ENCODE measurements at regions not wholly inside any gene's neighbourhood (a gene's known extent, or its start where the extent isn't known, plus 50 kb on each side); places are given as distances from the start of the nearest gene placed in this dataset.
A peak's percentile ranks its signal among the peaks of the same experiment; 100 is the strongest.

GRCh38 chr9:117547904-117548303, 133.0 kb upstream of the ASTN2 start:
- no peak for DNase-seq

GRCh38 chr9:117546894-117547678, 132.2 kb upstream of the ASTN2 start:
- DNase-seq: peak; percentile 6

- DNase-seq: no peak
Measured at GRCh38 chr9:117545846-117546245, 131.0 kb upstream of the ASTN2 start.

GRCh38 chr9:117543089-117543488, 128.2 kb upstream of the ASTN2 start:
- no peak for DNase-seq

DNA sequence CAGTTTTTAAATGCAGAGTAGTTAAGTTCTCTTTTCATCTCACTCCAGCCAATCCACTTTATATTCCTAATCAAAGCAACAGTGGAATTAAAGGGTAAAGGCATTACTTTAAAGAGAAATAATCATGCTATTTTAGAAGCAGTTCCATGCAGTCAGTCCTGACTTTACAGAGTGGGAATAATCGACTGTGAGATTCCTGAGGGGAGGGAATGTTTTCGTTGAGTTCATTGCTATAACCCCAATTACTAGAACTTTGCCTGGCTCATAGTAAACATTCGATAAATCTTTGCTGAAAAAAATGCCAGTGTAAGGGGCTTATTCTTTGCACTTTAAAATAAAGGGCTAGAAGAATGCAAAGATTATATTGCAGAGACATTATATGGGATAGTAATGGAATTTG, 127.2 kb upstream of the ASTN2 start:
- DNase-seq: no peak

DNA sequence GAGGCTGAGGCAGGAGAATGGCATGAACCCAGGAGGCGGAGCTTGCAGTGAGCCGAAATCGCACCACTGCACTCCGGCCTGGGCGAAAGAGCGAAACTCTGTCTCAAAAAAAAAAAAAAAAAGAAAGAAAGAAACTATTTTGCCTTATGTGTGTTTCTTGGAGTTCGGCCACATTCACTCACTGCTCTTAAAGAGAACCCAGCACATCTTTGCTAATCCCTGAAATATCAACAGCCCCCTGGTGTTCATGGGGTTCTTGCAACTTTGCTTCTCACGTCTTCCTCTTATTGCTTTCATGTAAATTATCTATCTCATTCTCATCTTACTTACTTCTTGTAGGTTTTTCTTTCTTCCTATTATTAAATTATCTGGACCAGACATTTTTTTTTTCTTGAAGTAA, 126.3 kb upstream of the ASTN2 start:
- no peak for DNase-seq

DNA sequence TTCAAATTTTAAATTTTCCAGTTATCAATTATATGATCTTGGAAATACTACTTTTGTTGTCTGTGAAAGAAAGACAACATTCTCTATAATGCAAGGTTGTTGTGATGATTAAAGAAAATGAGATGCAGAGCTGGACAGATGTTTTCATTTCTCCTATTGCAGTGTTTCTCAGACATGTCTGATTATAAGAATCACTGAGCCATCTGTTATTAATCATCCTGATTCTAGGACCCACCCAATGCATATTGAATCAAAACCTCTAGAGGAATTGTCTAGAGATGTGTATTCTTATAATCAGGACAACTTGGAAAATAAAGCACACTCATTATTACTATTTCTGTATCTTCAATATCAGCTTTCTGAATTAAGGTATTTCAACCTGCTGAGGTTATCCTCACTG, 121.1 kb upstream of the ASTN2 start:
- DNase-seq: no peak

GRCh38 chr9:117535434-117535833, 120.6 kb upstream of the ASTN2 start:
- DNase-seq: no peak

DNA sequence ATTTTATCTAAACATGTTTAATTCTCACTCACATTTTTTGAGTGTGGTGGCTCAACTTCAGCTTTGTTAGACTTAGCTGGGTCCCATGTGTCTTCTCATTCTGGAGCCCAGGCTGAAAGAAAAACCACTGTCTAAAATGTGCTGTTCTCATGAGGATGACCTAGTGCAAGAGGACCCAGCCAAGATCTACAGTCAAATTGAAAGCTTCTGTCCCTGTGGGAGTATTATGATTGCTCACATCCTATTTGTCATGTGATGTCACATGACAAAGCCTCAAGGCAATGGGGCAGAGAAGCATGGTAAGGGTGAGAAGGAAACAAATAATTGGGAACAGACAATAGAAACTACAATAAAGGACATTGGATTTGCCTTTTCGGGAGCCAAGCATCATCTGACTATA, 113.4 kb upstream of the ASTN2 start:
- DNase-seq: no peak

- DNase-seq: no peak
Measured at GRCh38 chr9:117526674-117527073, 111.8 kb upstream of the ASTN2 start.

- no peak for DNase-seq
Measured at GRCh38 chr9:117523531-117524153, 108.8 kb upstream of the ASTN2 start.

GRCh38 chr9:117521293-117521692, 106.4 kb upstream of the ASTN2 start:
- no peak for DNase-seq

- DNase-seq: no peak
Measured at GRCh38 chr9:117516676-117517632, 102.1 kb upstream of the ASTN2 start.

DNA sequence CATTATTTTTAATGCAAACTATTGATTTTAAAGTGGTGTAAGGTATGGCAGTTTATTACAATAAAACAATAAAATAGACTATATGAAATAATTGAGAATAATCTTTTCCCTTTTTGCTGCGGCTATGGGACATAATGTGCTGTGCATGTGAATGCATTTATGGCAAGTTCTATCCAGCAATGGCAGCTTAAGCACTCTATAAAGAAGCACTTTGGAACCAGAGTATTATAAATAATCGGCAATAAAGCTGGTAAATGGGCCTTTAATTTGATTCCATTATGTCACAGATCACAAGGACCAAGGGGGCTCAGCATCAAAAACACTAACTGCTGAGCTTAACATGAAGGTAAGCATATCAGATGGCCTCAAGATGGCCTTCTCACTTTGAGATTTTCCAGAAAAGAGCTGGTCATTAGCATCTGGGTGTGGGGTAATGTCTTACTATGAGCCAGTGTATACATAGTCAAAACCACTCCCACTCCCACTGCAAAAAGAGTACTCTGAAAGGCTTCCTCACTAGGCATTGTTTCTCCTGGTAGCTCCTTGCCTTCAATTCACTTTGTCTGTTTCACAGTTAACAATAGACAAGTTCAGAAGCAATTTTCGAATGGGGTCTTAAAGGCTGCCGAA, 97.1 kb upstream of the ASTN2 start:
- DNase-seq: no peak

- no peak for DNase-seq
Measured at GRCh38 chr9:117496307-117496706, 81.5 kb upstream of the ASTN2 start.

GRCh38 chr9:117494401-117495090, 79.7 kb upstream of the ASTN2 start:
- DNase-seq: no peak

DNA sequence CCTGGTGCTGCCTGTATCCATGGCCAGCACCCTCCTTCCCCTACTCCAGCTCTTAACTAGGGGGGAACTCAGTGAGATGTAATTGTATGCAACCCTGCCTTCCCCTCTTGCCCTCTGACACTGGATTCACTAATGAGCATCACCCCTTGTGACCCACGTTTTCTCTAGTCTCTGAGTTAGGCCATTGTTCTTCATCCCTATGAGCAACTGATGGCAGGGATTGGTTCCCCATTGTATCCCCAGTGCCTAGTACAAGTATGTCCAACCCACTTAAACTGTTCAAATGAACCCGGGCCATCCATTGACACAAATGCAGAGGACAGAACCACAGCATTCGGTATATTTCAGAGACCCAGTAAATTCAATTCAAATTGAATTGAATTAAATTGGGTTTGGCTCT, 77.6 kb upstream of the ASTN2 start:
- DNase-seq: no peak

DNA sequence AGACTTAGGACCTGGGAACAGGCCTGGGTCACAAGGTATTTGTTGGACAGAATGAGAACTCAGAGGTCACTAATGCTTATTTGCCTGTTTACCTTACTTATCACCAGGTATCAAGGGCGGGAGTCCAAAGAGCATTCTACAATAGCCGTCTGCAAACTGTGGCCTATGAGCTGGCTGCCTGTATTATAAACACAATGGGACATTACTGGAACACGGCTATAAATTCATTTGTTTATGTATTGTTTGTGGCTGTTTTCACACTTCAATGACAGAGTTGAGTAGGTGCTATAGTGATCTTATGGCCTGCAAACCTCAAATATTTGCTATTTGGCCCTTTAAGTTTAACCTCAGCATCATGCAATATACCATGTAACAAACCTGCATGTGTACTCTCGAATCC, 76.6 kb upstream of the ASTN2 start:
- DNase-seq: no peak

DNA sequence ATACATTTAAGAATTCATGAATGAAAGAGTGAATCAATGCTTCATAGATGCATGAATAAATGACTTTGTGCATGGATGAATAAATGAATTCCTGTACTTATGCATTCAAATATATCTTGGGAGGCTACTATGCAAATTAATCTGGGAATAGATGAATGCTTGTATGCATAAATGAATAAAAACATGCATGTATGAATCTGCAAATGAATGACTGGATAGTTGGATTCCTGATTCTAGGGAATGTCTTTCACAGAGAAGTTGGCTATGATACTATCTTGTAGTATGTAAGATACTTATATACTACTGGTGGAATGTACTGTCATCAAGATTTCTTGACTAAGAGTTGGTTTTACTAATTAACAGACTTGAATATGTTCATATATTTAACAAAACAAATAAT, 75.3 kb upstream of the ASTN2 start:
- DNase-seq: no peak

DNA sequence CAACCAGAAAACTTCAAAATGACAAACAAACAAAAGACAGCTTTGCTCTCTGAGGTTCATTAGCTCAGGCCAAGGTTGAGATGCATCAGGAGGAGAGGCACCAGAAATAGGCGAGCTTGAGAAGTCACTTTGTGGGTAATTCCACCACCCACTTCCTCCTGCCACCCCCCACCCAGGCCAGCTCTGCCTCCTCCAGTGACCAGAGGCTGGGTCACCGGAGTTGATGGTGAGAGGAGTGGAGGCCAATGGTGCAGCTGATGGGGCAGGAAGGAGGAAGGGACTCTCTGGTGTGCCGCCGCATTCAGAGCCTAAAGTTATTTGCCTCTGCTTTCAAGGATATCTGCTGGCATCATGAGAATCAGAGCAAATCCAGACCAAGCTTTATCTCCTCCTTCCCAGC, 73.8 kb upstream of the ASTN2 start:
- DNase-seq: no peak

GRCh38 chr9:117487555-117488175, 72.8 kb upstream of the ASTN2 start:
- peak; percentile 20 for DNase-seq

DNA sequence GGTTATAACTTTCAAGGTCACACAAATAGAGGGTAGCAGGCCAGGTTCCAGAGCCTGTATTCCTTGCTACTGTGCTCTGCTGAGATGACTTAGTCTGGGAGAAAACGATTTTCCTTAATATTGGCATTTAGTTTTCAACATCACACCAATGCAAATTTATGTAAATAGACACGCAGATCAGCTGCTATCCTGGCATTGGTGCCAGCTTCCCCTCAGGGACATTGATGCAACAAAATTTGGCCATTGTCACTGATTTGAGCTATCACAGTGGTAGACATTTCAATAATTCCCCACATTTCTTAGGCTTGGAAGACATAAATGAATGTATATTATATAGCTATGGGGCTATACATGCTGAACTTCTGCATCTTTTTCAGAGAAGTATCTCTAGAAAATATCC, 71.6 kb upstream of the ASTN2 start:
- no peak for DNase-seq

Data from CD4-positive, alpha-beta T cell treated with Interleukin-17A for 4 hours (primary cell).